Trophoblast cell (in vitro differentiated cells and primary cell): ENCODE measurements at regions not wholly inside any gene's neighbourhood (a gene's known extent, or its start where the extent isn't known, plus 50 kb on each side); places are given as distances from the start of the nearest gene placed in this dataset.

Experiments
- DNase-seq, 2 donors: peaks; one replicate each; pipeline ENCODE4 v3.0.0-alpha.2; 2016
- H2AFZ ChIP-seq: 2 replicates; pipeline ENCODE4 v1.6.1; 2013; ENCODE audit warnings: low read length, moderate library complexity, mild to moderate bottlenecking; ENCODE audit not compliant: insufficient read depth, poor library complexity
- H2AK5ac ChIP-seq: 2 replicates; pipeline ENCODE4 v1.6.1; 2013; ENCODE audit warnings: mild to moderate bottlenecking, low read length
- H2BK120ac ChIP-seq: 2 replicates; pipeline ENCODE4 v1.6.1; 2013; ENCODE audit warnings: low read length, mild to moderate bottlenecking, moderate library complexity; ENCODE audit not compliant: insufficient read depth, poor library complexity
- H2BK12ac ChIP-seq: 2 replicates; pipeline ENCODE4 v1.6.1; 2013; ENCODE audit warnings: mild to moderate bottlenecking, low read length, moderate library complexity
- H2BK5ac ChIP-seq: 2 replicates; pipeline ENCODE4 v1.6.1; 2013; ENCODE audit warnings: low read length, low read depth, moderate library complexity, mild to moderate bottlenecking; ENCODE audit not compliant: poor library complexity
- H3K14ac ChIP-seq: 2 replicates; pipeline ENCODE4 v1.6.1; 2013; ENCODE audit warnings: mild to moderate bottlenecking, low read length
- H3K18ac ChIP-seq: 2 replicates; pipeline ENCODE4 v1.6.1; 2013; ENCODE audit warnings: mild to moderate bottlenecking, low read length
- H3K23ac ChIP-seq: 2 replicates; pipeline ENCODE4 v1.6.1; 2013; ENCODE audit warnings: low read length
- H3K27ac ChIP-seq: 2 replicates; pipeline ENCODE4 v1.5.1; 2013; ENCODE audit warnings: low read depth, mild to moderate bottlenecking, inconsistent platforms, low read length, moderate library complexity
- H3K27me3 ChIP-seq: 2 replicates; pipeline ENCODE4 v1.6.1; 2013; ENCODE audit warnings: inconsistent platforms, mild to moderate bottlenecking, low read length, moderate library complexity; ENCODE audit not compliant: insufficient read depth
- H3K36me3 ChIP-seq, 2 experiments: 1 replicate in 1 of 2; 2 replicates in 1 of 2; pipeline ENCODE4 v1.6.1; 2013; ENCODE audit warnings: low read length in 2 of 2, mild to moderate bottlenecking in 2 of 2, moderate library complexity in 1 of 2; ENCODE audit not compliant: insufficient read depth in 2 of 2, control insufficient read depth in 1 of 2
- H3K4ac ChIP-seq: 2 replicates; pipeline ENCODE4 v1.6.1; 2013; ENCODE audit warnings: low read depth, mild to moderate bottlenecking, low read length, moderate library complexity
- H3K4me1 ChIP-seq, 2 experiments: 1 replicate in 1 of 2; 2 replicates in 1 of 2; pipeline ENCODE4 v1.6.1; 2013; ENCODE audit warnings: low read length in 2 of 2, mild to moderate bottlenecking in 2 of 2, moderate library complexity in 1 of 2; ENCODE audit not compliant: insufficient read depth in 2 of 2, control insufficient read depth in 1 of 2
- H3K4me2 ChIP-seq: 2 replicates; pipeline ENCODE4 v1.6.1; 2013; ENCODE audit warnings: inconsistent platforms, mild to moderate bottlenecking, low read length, moderate library complexity
- H3K4me3 ChIP-seq: 2 replicates; pipeline ENCODE4 v1.5.1; 2013; ENCODE audit warnings: mild to moderate bottlenecking, low read depth, low read length, inconsistent platforms
- H3K79me1 ChIP-seq: one replicate; pipeline ENCODE4 v1.6.1; 2013; ENCODE audit warnings: low read length
- H3K79me2 ChIP-seq: 2 replicates; pipeline ENCODE4 v1.6.1; 2013; ENCODE audit warnings: low read length, mild to moderate bottlenecking; ENCODE audit not compliant: control insufficient read depth, insufficient read depth, poor library complexity
- H3K9ac ChIP-seq: 2 replicates; pipeline ENCODE4 v1.6.1; 2013; ENCODE audit warnings: mild to moderate bottlenecking, low read length
- H3K9me3 ChIP-seq: 2 replicates; pipeline ENCODE4 v1.6.1; 2013; ENCODE audit warnings: low read depth, mild to moderate bottlenecking, control low read depth, inconsistent platforms, low read length; ENCODE audit not compliant: insufficient read depth
- H4K12ac ChIP-seq: 2 replicates; pipeline ENCODE4 v1.6.1; 2013; ENCODE audit warnings: low read depth, mild to moderate bottlenecking, low read length, moderate library complexity
- H4K8ac ChIP-seq: 2 replicates; pipeline ENCODE4 v1.6.1; 2013; ENCODE audit warnings: low read depth, mild to moderate bottlenecking, low read length, moderate library complexity
- H4K91ac ChIP-seq: one replicate; pipeline ENCODE4 v1.6.1; 2013; ENCODE audit warnings: low read depth, mild to moderate bottlenecking, low read length, moderate library complexity
- WGBS: extraction: QIAGEN DNeasy Blood & Tissue Kit; methylation state at CpG from one replicate; pipeline ENCODE4 v1.1.7; 2013; ENCODE audit warnings: missing lambda C conversion rate; ENCODE audit not compliant: insufficient read length, insufficient coverage; ENCODE audit errors: extremely low coverage; 5-methylcytosine and 5-hydroxymethylcytosine counted together

DNA sequence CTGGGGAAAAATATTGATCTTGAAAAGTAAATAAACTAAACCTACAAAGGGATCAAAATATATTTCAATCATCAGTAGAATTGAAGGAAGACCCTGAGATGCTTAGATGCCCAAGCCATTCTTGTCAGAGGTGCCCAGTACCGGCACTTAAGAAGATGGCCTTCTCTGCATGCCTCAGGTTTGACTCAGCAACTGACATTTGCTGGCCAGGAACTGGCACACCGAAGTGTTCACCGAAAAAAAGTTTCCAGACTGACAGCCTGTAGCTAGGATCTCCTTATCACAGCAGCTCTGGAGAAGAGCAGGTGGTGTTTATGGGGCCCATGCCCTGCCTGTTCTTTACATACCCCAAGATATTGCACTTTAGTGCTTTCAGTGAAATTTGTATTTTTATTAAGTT, 203.2 kb downstream of the MOXD1 start:
- Histone ChIP-seq H2AFZ (no peak overlapping the region), H3K4me2 (no peak overlapping the region), H3K9me3 (no peaks in the 10 kb centered on the region), H3K18ac (no peak overlapping the region), H4K91ac (no peak overlapping the region), H2AK5ac (no peak overlapping the region), H2BK120ac (no peak overlapping the region), H4K8ac (no peak overlapping the region), H2BK5ac (no peak overlapping the region), H3K14ac (no peak overlapping the region), H4K12ac (no peak overlapping the region), H3K4me1 (no peaks in the 10 kb centered on the region), H3K36me3 (no peaks in the 10 kb centered on the region), H3K23ac (no peak overlapping the region), H3K9ac (no peak overlapping the region), H3K4ac (no peak overlapping the region), H3K27me3 (no peaks in the 10 kb centered on the region), H2BK12ac (no peak overlapping the region), H3K79me2 (no peaks in the 10 kb centered on the region), H3K27ac (no peak overlapping the region), H3K4me3 (no peak overlapping the region), H3K79me1 (no peaks in the 10 kb centered on the region)
- no CpG with 5 or more reads among the region's 3 CpGs for WGBS
- no peak for DNase-seq

DNA sequence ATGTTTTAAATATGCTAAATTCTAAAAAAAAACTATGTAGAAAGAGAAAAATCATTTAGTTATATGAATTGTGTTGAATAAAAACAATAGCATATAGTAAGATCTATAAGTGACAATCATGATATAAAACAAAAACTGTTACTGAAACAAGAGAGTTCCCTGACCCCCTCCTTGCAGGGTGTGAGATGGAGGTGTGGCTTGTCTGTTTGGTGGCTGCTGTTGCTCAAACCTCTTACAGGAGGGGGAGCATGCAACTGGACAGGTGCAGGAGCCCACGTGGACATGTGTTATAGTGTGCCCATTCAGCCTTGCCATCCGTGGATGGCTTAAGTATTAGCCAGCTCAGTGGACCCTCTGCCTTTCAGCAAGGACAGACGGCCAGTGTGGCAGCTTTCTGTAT, 206.7 kb downstream of the MOXD1 start:
- H3K23ac ChIP-seq = no peak overlapping the region
- H3K18ac ChIP-seq = no peak overlapping the region
- H3K4me3 ChIP-seq = no peak overlapping the region
- no peak overlapping the region for H2AFZ ChIP-seq
- H3K9ac ChIP-seq = no peak overlapping the region
- H3K79me2 ChIP-seq = no peaks in the 10 kb centered on the region
- no peak overlapping the region for H2AK5ac ChIP-seq
- no peak overlapping the region for H4K91ac ChIP-seq
- H3K4me2 ChIP-seq = no peak overlapping the region
- H4K12ac ChIP-seq = no peak overlapping the region
- no peaks in the 10 kb centered on the region for H3K9me3 ChIP-seq
- no peak overlapping the region for H2BK12ac ChIP-seq
- WGBS = no CpG with 5 or more reads among the region's 3 CpGs
- no peak overlapping the region for H2BK5ac ChIP-seq
- no peak overlapping the region for H3K27ac ChIP-seq
- H2BK120ac ChIP-seq = no peak overlapping the region
- DNase-seq = no peak
- H3K4ac ChIP-seq = no peak overlapping the region
- no peaks in the 10 kb centered on the region for H3K27me3 ChIP-seq
- H3K14ac ChIP-seq = no peak overlapping the region
- H3K4me1 ChIP-seq = no peaks in the 10 kb centered on the region
- H3K36me3 ChIP-seq = no peaks in the 10 kb centered on the region
- H4K8ac ChIP-seq = no peak overlapping the region
- H3K79me1 ChIP-seq = no peaks in the 10 kb centered on the region

GRCh38 chr6:132192631-132193030, 208.6 kb downstream of the MOXD1 start:
- DNase-seq = no peak

GRCh38 chr6:132190815-132191175, 210.5 kb downstream of the MOXD1 start:
- H3K23ac ChIP-seq = no peak overlapping the region
- H3K9me3 ChIP-seq = no peaks in the 10 kb centered on the region
- no peak overlapping the region for H2BK120ac ChIP-seq
- H4K8ac ChIP-seq = no peak overlapping the region
- H2BK5ac ChIP-seq = no peak overlapping the region
- H3K4me2 ChIP-seq = no peak overlapping the region
- H4K12ac ChIP-seq = no peak overlapping the region
- H3K4me1 ChIP-seq = no peaks in the 10 kb centered on the region
- H3K14ac ChIP-seq = no peak overlapping the region
- H3K79me2 ChIP-seq = no peaks in the 10 kb centered on the region
- H3K36me3 ChIP-seq = no peaks in the 10 kb centered on the region
- H3K4me3 ChIP-seq = no peak overlapping the region
- H3K27ac ChIP-seq = no peak overlapping the region
- no peak overlapping the region for H3K4ac ChIP-seq
- no peak overlapping the region for H2BK12ac ChIP-seq
- H3K9ac ChIP-seq = no peak overlapping the region
- H3K79me1 ChIP-seq = no peaks in the 10 kb centered on the region
- no peak overlapping the region for H4K91ac ChIP-seq
- no peak for DNase-seq
- H2AFZ ChIP-seq = no peak overlapping the region
- H3K27me3 ChIP-seq = no peaks in the 10 kb centered on the region
- H2AK5ac ChIP-seq = no peak overlapping the region
- WGBS = no CpG with 5 or more reads among the region's 3 CpGs
- H3K18ac ChIP-seq = no peak overlapping the region

More at GRCh38 chr6:132192631-132193030, 208.6 kb downstream of the MOXD1 start:
- Histone ChIP-seq H2BK120ac (no peak overlapping the region), H4K91ac (no peak overlapping the region), H3K9me3 (no peaks in the 10 kb centered on the region), H3K14ac (no peak overlapping the region), H4K12ac (no peak overlapping the region), H3K79me1 (no peaks in the 10 kb centered on the region), H3K27me3 (no peaks in the 10 kb centered on the region), H3K18ac (no peak overlapping the region), H2BK12ac (no peak overlapping the region), H2BK5ac (no peak overlapping the region), H3K4me1 (no peaks in the 10 kb centered on the region), H3K23ac (no peak overlapping the region), H3K9ac (no peak overlapping the region), H3K79me2 (no peaks in the 10 kb centered on the region), H3K4ac (no peak overlapping the region), H2AFZ (no peak overlapping the region), H4K8ac (no peak overlapping the region), H3K4me3 (no peak overlapping the region), H2AK5ac (no peak overlapping the region), H3K27ac (no peak overlapping the region), H3K36me3 (no peaks in the 10 kb centered on the region), H3K4me2 (no peak overlapping the region)
- no CpG with 5 or more reads among the region's 5 CpGs for WGBS
